MCF 10A (cell line): ENCODE measurements at regions not wholly inside any gene's neighbourhood (a gene's known extent, or its start where the extent isn't known, plus 50 kb on each side); places are given as distances from the start of the nearest gene placed in this dataset.

Source experiments
- BruUV-seq: library from RNA; stranded (reverse); fragments of 400-500 nt; replicated peaks from 2 replicates; lab custom pipeline; 2021; lab: Mats Ljungman, UMichigan
- CTCF ChIA-PET: fragments of 300-600 bp; sonication (Branson Sonifier 250); formaldehyde crosslinking; extraction: SDS; loops from one replicate; lab custom pipeline; 2021; ENCODE audit warnings: antibody characterized with exemption, inconsistent platforms; lab: Yijun Ruan, JAX
- POLR2A ChIA-PET: fragments of 300-600, 350-650 bp; sonication (Branson Sonifier 250); formaldehyde crosslinking; extraction: SDS; loops from one replicate; lab custom pipeline; 2020; ENCODE audit warnings: antibody characterized with exemption, inconsistent platforms; lab: Yijun Ruan, JAX
- DNase-seq: peaks from one replicate; pipeline ENCODE4 v3.0.0-alpha.2; 2018; ENCODE audit not compliant: unreplicated experiment
- H3K27ac Mint-ChIP-seq: one replicate; pipeline ENCODE4 v1.8.0; 2022; ENCODE audit warnings: mild to moderate bottlenecking, low read depth, mixed read lengths; ENCODE audit not compliant: unreplicated experiment
- H3K27me3 Mint-ChIP-seq: one replicate; pipeline ENCODE4 v1.8.0; 2022; ENCODE audit warnings: mixed read lengths; ENCODE audit not compliant: insufficient read depth, unreplicated experiment
- H3K36me3 Mint-ChIP-seq: one replicate; pipeline ENCODE4 v1.8.0; 2022; ENCODE audit warnings: mild to moderate bottlenecking, moderate library complexity, mixed read lengths; ENCODE audit not compliant: insufficient read depth, unreplicated experiment
- H3K4me1 Mint-ChIP-seq: one replicate; pipeline ENCODE4 v1.8.0; 2022; ENCODE audit warnings: mixed read lengths; ENCODE audit not compliant: insufficient read depth, unreplicated experiment
- H3K4me3 Mint-ChIP-seq: one replicate; pipeline ENCODE4 v1.8.0; 2022; ENCODE audit warnings: mild to moderate bottlenecking, moderate library complexity, mixed read lengths; ENCODE audit not compliant: unreplicated experiment
- H3K9me3 Mint-ChIP-seq: one replicate; pipeline ENCODE4 v1.8.0; 2022; ENCODE audit warnings: mixed read lengths; ENCODE audit not compliant: unreplicated experiment
- CTCF ChIP-seq: fragments of 200-600 bp; IDR thresholded peaks from one replicate; pipeline ENCODE4 v1.8.0; 2022; ENCODE audit warnings: antibody characterized with exemption, mild to moderate bottlenecking; ENCODE audit not compliant: unreplicated experiment
- intact Hi-C: fragments of 100-400 bp; cut with micrococcal nuclease; formaldehyde crosslinking; loops from 2 replicates; pipeline ENCODE4 v1.14.1; 2022

- BruUV-seq = no TSS peak
- H3K36me3 Mint-ChIP-seq = no peaks in the 10 kb centered on the region
Observed at GRCh38 chr20:24111858-24112257, 123.3 kb upstream of the GGTLC1 start.

GRCh38 chr20:24109537-24109936 is 121.0 kb upstream of the GGTLC1 start:
- Mint-ChIP-seq H3K9me3 (no peaks in the 10 kb centered on the region), H3K27me3 (no peaks in the 10 kb centered on the region), H3K36me3 (no peaks in the 10 kb centered on the region), H3K27ac (no peak overlapping the region), H3K4me3 (no peak overlapping the region), H3K4me1 (no peaks in the 10 kb centered on the region)
- TF ChIP-seq CTCF = no peak
- POLR2A ChIA-PET = no interaction called here
- intact Hi-C loops = no loop called here
- no TSS peak for BruUV-seq
- CTCF ChIA-PET = interaction anchor here (0.6 kb wide), 1 partner anchor 24 kb away, joined by 3 read pairs; no protein-coding TSS in a partner anchor
- DNase-seq = no peak

More at GRCh38 chr20:24111858-24112257, 123.3 kb upstream of the GGTLC1 start:
- intact Hi-C loops = no loop called here
- ChIA-PET CTCF (no interaction called here), POLR2A (no interaction called here)
- Mint-ChIP-seq H3K4me1 (no peaks in the 10 kb centered on the region), H3K4me3 (no peak overlapping the region), H3K27me3 (no peaks in the 10 kb centered on the region), H3K9me3 (no peaks in the 10 kb centered on the region), H3K27ac (no peak overlapping the region)
- DNase-seq = no peak
- no peak for TF ChIP-seq CTCF

GRCh38 chr20:24109008-24109407 is 120.4 kb upstream of the GGTLC1 start:
- H3K4me3 Mint-ChIP-seq = no peak overlapping the region
- no peak for DNase-seq
- no TSS peak for BruUV-seq
- ChIA-PET POLR2A (no interaction called here), CTCF (interaction anchor here (0.6 kb wide), 1 partner anchor 24 kb away, joined by 3 read pairs; no protein-coding TSS in a partner anchor)
- no peaks in the 10 kb centered on the region for H3K36me3 Mint-ChIP-seq
- no peaks in the 10 kb centered on the region for H3K9me3 Mint-ChIP-seq
- no peak overlapping the region for H3K27ac Mint-ChIP-seq
- intact Hi-C loops = no loop called here
- TF ChIP-seq CTCF = no peak
- no peaks in the 10 kb centered on the region for H3K4me1 Mint-ChIP-seq
- H3K27me3 Mint-ChIP-seq = no peaks in the 10 kb centered on the region

GRCh38 chr20:24108581-24108980 is 120.0 kb upstream of the GGTLC1 start:
- H3K27ac Mint-ChIP-seq = no peak overlapping the region
- DNase-seq = no peak
- ChIA-PET POLR2A (no interaction called here), CTCF (no interaction called here)
- no peak for TF ChIP-seq CTCF
- no peaks in the 10 kb centered on the region for H3K4me1 Mint-ChIP-seq
- no peaks in the 10 kb centered on the region for H3K9me3 Mint-ChIP-seq
- no peaks in the 10 kb centered on the region for H3K36me3 Mint-ChIP-seq
- H3K27me3 Mint-ChIP-seq = no peaks in the 10 kb centered on the region
- BruUV-seq = no TSS peak
- intact Hi-C loops = no loop called here
- no peak overlapping the region for H3K4me3 Mint-ChIP-seq
